ENCODE measurements at regions not wholly inside any gene's neighbourhood (a gene's known extent, or its start where the extent isn't known, plus 50 kb on each side); places are given as distances from the start of the nearest gene placed in this dataset.
A peak's percentile ranks its signal among the peaks of the same experiment; 100 is the strongest.

DNA sequence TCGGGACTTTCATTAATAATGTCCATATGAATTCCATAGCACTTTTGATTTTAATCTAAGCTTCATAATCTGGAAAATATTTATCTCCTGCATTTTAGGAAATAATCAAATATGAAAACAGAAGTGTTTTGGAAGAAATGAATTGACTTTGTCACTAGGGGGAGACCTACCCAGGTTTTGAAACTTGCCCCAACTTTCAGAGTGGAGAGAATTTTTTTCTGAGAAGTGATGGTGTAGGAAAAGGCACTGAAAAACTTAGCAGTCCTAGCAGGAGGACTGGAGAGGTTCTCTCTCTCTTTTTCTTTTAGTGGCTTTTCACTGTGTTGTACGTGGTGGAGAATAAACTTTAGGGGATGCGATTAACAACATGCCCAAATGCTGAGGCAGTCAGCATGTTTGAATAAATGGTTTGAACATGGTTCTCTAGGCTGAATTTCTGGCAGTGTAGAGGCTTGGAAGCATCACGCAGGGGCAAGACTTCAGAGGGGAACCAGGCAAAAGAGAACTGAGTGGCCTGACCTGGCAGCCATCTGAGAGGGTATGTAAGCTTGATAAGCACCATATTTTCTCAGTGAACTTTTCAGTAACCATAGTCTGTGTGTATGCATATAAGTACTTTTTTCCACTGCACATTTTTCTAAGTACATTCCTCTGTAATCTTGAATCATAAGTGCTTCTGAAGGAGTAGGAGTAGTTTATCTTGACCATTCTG is 68.3 kb upstream of the NEK7 start:
- no peaks in the 10 kb centered on the region for H4K20me1 ChIP-seq (replicated peaks; ENCODE audit: control insufficient read depth, extremely low read depth, insufficient read depth, low read length)
- H3K27me3 ChIP-seq (ENCODE audit: control insufficient read depth in 2 of 2, insufficient read depth in 2 of 2, low read length in 2 of 2): no peaks in the 10 kb centered on the region
- dilution Hi-C loops (cut with MboI; ENCODE audit: extremely low pct_ligation_motif_present, low sequenced_read_pairs): no loop called here
- H3K79me2 ChIP-seq (ENCODE audit: control insufficient read depth, insufficient read depth, low read length): no peaks in the 10 kb centered on the region
- CTCF ChIA-PET: interaction anchor here (0.7 to 1.8 kb wide), 8 partner anchors 9 to 598 kb away, joined by 3 to 27 read pairs (median 4); partner anchors contain the start of gene NEK7
- H3K9ac ChIP-seq (replicated peaks; ENCODE audit: extremely low read depth, insufficient read depth, low read length): no peak overlapping the region
- H3K9me3 ChIP-seq (replicated peaks; ENCODE audit: control insufficient read depth, insufficient read depth, low read length): no peaks in the 10 kb centered on the region
- no TSS peak for BruUV-seq (replicated peaks)
- H3K4me1 ChIP-seq (ENCODE audit: control insufficient read depth, extremely low read depth, insufficient read depth, low read length): peaks cover 4% of the 10 kb centered on the region
- no peaks in the 10 kb centered on the region for H3K9me1 ChIP-seq (replicated peaks; ENCODE audit: control insufficient read depth, extremely low read depth, insufficient read depth, low read length)
- FAIRE-seq (peak; percentile 67), DNase-seq (ENCODE audit: low read depth, low spot score) (peak; percentile 69)
- H3K27ac ChIP-seq (ENCODE audit: insufficient read depth, low read depth, low read length): peak overlapping the region; percentile 21
- peak overlapping the region; percentile 44 for H3K4me2 ChIP-seq (ENCODE audit: insufficient read depth, low read length)
- peak overlapping the region; percentile 93 for H2AFZ ChIP-seq (ENCODE audit: low read depth, low read length)
- TF ChIP-seq, protein P1, sequence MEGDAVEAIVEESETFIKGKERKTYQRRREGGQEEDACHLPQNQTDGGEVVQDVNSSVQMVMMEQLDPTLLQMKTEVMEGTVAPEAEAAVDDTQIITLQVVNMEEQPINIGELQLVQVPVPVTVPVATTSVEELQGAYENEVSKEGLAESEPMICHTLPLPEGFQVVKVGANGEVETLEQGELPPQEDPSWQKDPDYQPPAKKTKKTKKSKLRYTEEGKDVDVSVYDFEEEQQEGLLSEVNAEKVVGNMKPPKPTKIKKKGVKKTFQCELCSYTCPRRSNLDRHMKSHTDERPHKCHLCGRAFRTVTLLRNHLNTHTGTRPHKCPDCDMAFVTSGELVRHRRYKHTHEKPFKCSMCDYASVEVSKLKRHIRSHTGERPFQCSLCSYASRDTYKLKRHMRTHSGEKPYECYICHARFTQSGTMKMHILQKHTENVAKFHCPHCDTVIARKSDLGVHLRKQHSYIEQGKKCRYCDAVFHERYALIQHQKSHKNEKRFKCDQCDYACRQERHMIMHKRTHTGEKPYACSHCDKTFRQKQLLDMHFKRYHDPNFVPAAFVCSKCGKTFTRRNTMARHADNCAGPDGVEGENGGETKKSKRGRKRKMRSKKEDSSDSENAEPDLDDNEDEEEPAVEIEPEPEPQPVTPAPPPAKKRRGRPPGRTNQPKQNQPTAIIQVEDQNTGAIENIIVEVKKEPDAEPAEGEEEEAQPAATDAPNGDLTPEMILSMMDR (IDR thresholded peaks at IDR 0.05; ENCODE audit: extremely low read depth in 1 of 2, insufficient read depth in 1 of 2, low read depth in 1 of 2, low read length in 2 of 2): peak; percentile 31 to 48
- TF ChIP-seq JUN (IDR thresholded peaks at IDR 0.05; ENCODE audit: borderline replicate concordance, insufficient read depth, insufficient read length, low read depth) (no peak), POLR2AphosphoS5 (IDR thresholded peaks at IDR 0.05; ENCODE audit: insufficient read depth, low read depth, low read length) (no peak)
- intact Hi-C loops (cut with micrococcal nuclease): loop anchor here (1.0 to 5.0 kb wide), 7 partner anchors 34 to 598 kb away; partner anchors contain the start of gene NEK7
- no peak overlapping the region for H3K4me3 ChIP-seq (replicated peaks in 1 of 3; ENCODE audit: insufficient read depth in 1 of 3, low read depth in 1 of 3, low read length in 3 of 3)
- POLR2A ChIA-PET: no interaction called here
- H3K36me3 ChIP-seq (ENCODE audit: control insufficient read depth in 2 of 2, extremely low read depth in 1 of 2, insufficient read depth in 2 of 2, low read length in 2 of 2): no peaks in the 10 kb centered on the region

DNA sequence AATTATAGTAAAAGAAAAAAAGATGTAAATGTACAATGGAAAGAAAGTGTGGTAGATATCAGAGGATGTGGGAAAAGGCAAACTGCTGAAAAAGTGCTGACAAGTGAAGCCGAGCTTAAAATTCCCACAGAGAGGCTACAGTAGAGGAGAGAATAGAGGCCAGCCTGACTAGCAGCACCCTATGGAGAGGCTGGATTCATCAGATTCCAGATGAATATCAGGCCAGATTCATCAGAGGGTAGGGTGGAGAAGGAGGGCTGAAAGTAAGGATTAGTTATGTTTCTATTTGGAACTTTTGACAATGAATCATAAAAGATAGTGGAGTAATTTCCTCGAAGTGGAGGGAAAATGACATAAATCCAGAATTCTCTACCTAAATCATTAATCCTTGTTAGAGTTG is 60.4 kb upstream of the NEK7 start:
- Histone ChIP-seq H4K20me1 (replicated peaks; ENCODE audit: control insufficient read depth, extremely low read depth, insufficient read depth, low read length) (no peaks in the 10 kb centered on the region), H3K9me1 (replicated peaks; ENCODE audit: control insufficient read depth, extremely low read depth, insufficient read depth, low read length) (no peaks in the 10 kb centered on the region), H3K4me1 (ENCODE audit: control insufficient read depth, extremely low read depth, insufficient read depth, low read length) (no peaks in the 10 kb centered on the region), H3K4me3 (replicated peaks in 1 of 3; ENCODE audit: insufficient read depth in 1 of 3, low read depth in 1 of 3, low read length in 3 of 3) (no peak overlapping the region), H3K27me3 (ENCODE audit: control insufficient read depth in 2 of 2, insufficient read depth in 2 of 2, low read length in 2 of 2) (no peaks in the 10 kb centered on the region), H3K9me3 (replicated peaks; ENCODE audit: control insufficient read depth, insufficient read depth, low read length) (no peaks in the 10 kb centered on the region), H2AFZ (ENCODE audit: low read depth, low read length) (no peak overlapping the region), H3K79me2 (ENCODE audit: control insufficient read depth, insufficient read depth, low read length) (no peaks in the 10 kb centered on the region), H3K27ac (ENCODE audit: insufficient read depth, low read depth, low read length) (no peak overlapping the region), H3K36me3 (ENCODE audit: control insufficient read depth in 2 of 2, extremely low read depth in 1 of 2, insufficient read depth in 2 of 2, low read length in 2 of 2) (no peaks in the 10 kb centered on the region), H3K4me2 (ENCODE audit: insufficient read depth, low read length) (no peak overlapping the region), H3K9ac (replicated peaks; ENCODE audit: extremely low read depth, insufficient read depth, low read length) (no peak overlapping the region)
- dilution Hi-C loops (cut with MboI; ENCODE audit: extremely low pct_ligation_motif_present, low sequenced_read_pairs): no loop called here
- no TSS peak for BruUV-seq (replicated peaks)
- POLR2A ChIA-PET: no interaction called here
- intact Hi-C loops (cut with micrococcal nuclease): no loop called here
- TF ChIP-seq POLR2A (IDR thresholded peaks at IDR 0.05; ENCODE audit: low read depth, low read length) (no peak), EZH2 (IDR thresholded peaks at IDR 0.05; ENCODE audit: borderline replicate concordance, low read depth, low read length, severe bottlenecking) (no peak), JUN (IDR thresholded peaks at IDR 0.05; ENCODE audit: borderline replicate concordance, insufficient read depth, insufficient read length, low read depth) (no peak), GATA2 (IDR thresholded peaks at IDR 0.05; ENCODE audit: insufficient read depth, insufficient read length, low read depth, low read length) (no peak), FOS (IDR thresholded peaks at IDR 0.05; ENCODE audit: borderline replicate concordance, insufficient read depth, low read length) (no peak), MYC (IDR thresholded peaks at IDR 0.05; ENCODE audit: low read depth, low read length) (no peak), POLR2AphosphoS5 (IDR thresholded peaks at IDR 0.05; ENCODE audit: insufficient read depth, low read depth, low read length) (no peak), MAX (IDR thresholded peaks at IDR 0.05; ENCODE audit: insufficient read depth, insufficient read length) (no peak)
- TF ChIP-seq, protein P1 (IDR thresholded peaks at IDR 0.05; ENCODE audit: extremely low read depth in 1 of 2, insufficient read depth in 1 of 2, low read depth in 1 of 2, low read length in 2 of 2): no peak
- FAIRE-seq (no peak), DNase-seq (ENCODE audit: low read depth, low spot score) (no peak)
- CTCF ChIA-PET: interaction anchor here (0.8 kb wide), 1 partner anchor 19 kb away, joined by 3 read pairs; no protein-coding TSS in a partner anchor
